ENCODE measurements at regions not wholly inside any gene's neighbourhood (a gene's known extent, or its start where the extent isn't known, plus 50 kb on each side); places are given as distances from the start of the nearest gene placed in this dataset.

GRCh38 chr3:27557411-27557810, 73.2 kb upstream of the SLC4A7 start:
- WGBS, 2 experiments (ENCODE audit: extremely low coverage in 1 of 2, insufficient coverage in 1 of 2, insufficient read length in 1 of 2, insufficient replicate concordance in 2 of 2, low coverage in 1 of 2, low lambda C conversion rate in 2 of 2, missing lambda C conversion rate in 1 of 2): 88% methylated on average over 2 of the region's 2 CpGs; no CpG with 5 or more reads in 1 of the 2 experiments
- FAIRE-seq (no peak), DNase-seq (ENCODE audit: low read depth in 1 of 2, low spot score in 2 of 2) (no peak)
- Histone ChIP-seq H3K27me3 (replicated peaks in 1 of 4; ENCODE audit: control insufficient read depth in 3 of 4, extremely low read depth in 1 of 4, insufficient read depth in 3 of 4, low read length in 3 of 4) (no peaks in the 10 kb centered on the region), H3K79me1 (ENCODE audit: low read depth, low read length) (no peaks in the 10 kb centered on the region; the same call in 1 of the 2 replicates), H3K9me3 (ENCODE audit: insufficient read depth in 2 of 2, low read depth in 1 of 2, low read length in 1 of 2) (0 out of 4 replicates have a peak, but pooled peaks cover 0 to 10% of the 10 kb centered on the region in 2 experiments), H3K4me1 (replicated peaks in 1 of 4; ENCODE audit: control insufficient read depth in 3 of 4, insufficient read depth in 4 of 4, low read length in 3 of 4) (peaks cover 0 to 3% (median under 1%) of the 10 kb centered on the region in 4 experiments; a peak in 2 of 7 replicates), H3K4me3 (ENCODE audit: extremely low read depth in 1 of 4, insufficient read depth in 2 of 4, low read depth in 3 of 4, low read length in 4 of 4) (no peak overlapping the region), H2AFZ (ENCODE audit: low read length) (no peak overlapping the region), H2BK12ac (ENCODE audit: low read depth, low read length) (no peak overlapping the region), H2BK20ac (ENCODE audit: low read length) (no peak overlapping the region), H3K79me2 (ENCODE audit: control insufficient read depth in 1 of 2, insufficient read depth in 2 of 2, low read length in 2 of 2) (no peaks in the 10 kb centered on the region), H2BK120ac (replicated peaks; ENCODE audit: low read depth, low read length) (no peak overlapping the region), H3K23me2 (ENCODE audit: low read depth, low read length) (no peaks in the 10 kb centered on the region), H3K4ac (replicated peaks; ENCODE audit: insufficient read length, low read depth, low read length) (no peak overlapping the region), H3K23ac (ENCODE audit: insufficient read length) (no peak overlapping the region), H2AK5ac (ENCODE audit: low read depth, low read length) (no peak overlapping the region), H3K14ac (ENCODE audit: insufficient read length) (no peak overlapping the region), H3K4me2 (ENCODE audit: insufficient read depth in 1 of 2, low read depth in 2 of 2, low read length in 2 of 2) (no peak overlapping the region), H3K18ac (ENCODE audit: extremely low read depth, low read length) (no peak overlapping the region), H2BK5ac (ENCODE audit: low read depth, low read length) (no peak overlapping the region), H4K20me1 (replicated peaks in 1 of 2; ENCODE audit: control insufficient read depth in 1 of 2, insufficient read depth in 2 of 2, low read length in 2 of 2) (no peaks in the 10 kb centered on the region), H3K56ac (replicated peaks; ENCODE audit: insufficient read length, low read depth, low read length) (no peak overlapping the region), H4K8ac (ENCODE audit: extremely low read depth, insufficient read depth, low read length) (no peak overlapping the region), H3K36me3 (ENCODE audit: control insufficient read depth in 2 of 4, insufficient read depth in 4 of 4, low read length in 3 of 4) (no peaks in the 10 kb centered on the region), H2BK15ac (ENCODE audit: low read length) (no peak overlapping the region), H3K27ac (ENCODE audit: low read depth, low read length) (no peak overlapping the region), H4K91ac (replicated peaks; ENCODE audit: insufficient read length, low read length) (no peak overlapping the region), H4K5ac (ENCODE audit: insufficient read length, low read depth, low read length) (no peak overlapping the region), H3K9ac (replicated peaks in 1 of 4; ENCODE audit: extremely low read depth in 1 of 4, low read depth in 3 of 4, low read length in 3 of 4) (no peak overlapping the region)
- POLR2A ChIA-PET (ENCODE audit: partially characterized antibody): interaction anchor here (1.6 kb wide), 1 partner anchor 73 kb away, joined by 4 read pairs; the partner anchor contains the start of gene SLC4A7
- CTCF ChIA-PET (ENCODE audit: partially characterized antibody): interaction anchor here (1.0 to 1.5 kb wide), 2 partner anchors 15 to 20 kb away, joined by 3 to 4 read pairs; no protein-coding TSS in a partner anchor
- TF ChIP-seq SIRT6 (IDR thresholded peaks at IDR 0.05; ENCODE audit: low read length): no peak

Measured in H1 (cell line).